ENCODE measurements at regions not wholly inside any gene's neighbourhood (a gene's known extent, or its start where the extent isn't known, plus 50 kb on each side); places are given as distances from the start of the nearest gene placed in this dataset.

DNA sequence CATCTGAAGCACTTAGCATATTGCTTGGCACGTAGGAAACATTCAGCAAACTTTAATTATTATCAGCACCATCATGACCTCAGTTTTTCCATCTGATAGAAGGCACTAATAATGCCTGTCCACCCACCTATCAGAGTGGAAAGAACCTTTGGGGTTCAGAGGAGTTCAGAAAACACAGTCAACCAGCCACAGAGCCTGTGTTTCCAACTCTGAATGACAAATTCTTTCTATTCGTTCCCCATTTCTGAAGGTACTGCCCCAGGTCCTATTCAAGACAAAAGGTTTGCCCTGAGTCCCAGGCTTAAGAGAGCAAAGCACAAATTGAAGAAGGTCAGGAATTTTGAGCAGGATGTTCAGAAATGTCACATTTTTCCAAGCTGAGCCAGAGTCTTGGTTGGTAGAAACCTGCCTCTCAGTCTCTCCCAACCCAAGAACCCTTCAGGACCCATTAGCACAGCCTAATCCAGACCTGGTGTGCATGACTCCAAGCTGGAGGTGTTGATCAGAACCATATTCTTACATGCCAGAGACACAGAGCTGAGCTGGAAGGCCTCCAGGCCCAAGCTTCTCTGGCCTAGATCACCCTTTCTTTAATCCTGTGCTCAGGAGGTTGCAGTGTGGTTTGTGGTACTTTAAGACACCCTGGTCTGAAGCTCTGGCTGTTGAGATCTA, 114.4 kb downstream of the TBX5 start:
- TF ChIP-seq ZNF143 (CRISPR knock-in tag; IDR thresholded peaks at IDR 0.05) (no peak), U2AF2 (optimal IDR thresholded peaks at IDR 0.05; ENCODE audit: low read depth, low read length) (no peak), ZSCAN29 (IDR thresholded peaks at IDR 0.05) (no peak)
- TF ChIP-seq, protein P1, sequence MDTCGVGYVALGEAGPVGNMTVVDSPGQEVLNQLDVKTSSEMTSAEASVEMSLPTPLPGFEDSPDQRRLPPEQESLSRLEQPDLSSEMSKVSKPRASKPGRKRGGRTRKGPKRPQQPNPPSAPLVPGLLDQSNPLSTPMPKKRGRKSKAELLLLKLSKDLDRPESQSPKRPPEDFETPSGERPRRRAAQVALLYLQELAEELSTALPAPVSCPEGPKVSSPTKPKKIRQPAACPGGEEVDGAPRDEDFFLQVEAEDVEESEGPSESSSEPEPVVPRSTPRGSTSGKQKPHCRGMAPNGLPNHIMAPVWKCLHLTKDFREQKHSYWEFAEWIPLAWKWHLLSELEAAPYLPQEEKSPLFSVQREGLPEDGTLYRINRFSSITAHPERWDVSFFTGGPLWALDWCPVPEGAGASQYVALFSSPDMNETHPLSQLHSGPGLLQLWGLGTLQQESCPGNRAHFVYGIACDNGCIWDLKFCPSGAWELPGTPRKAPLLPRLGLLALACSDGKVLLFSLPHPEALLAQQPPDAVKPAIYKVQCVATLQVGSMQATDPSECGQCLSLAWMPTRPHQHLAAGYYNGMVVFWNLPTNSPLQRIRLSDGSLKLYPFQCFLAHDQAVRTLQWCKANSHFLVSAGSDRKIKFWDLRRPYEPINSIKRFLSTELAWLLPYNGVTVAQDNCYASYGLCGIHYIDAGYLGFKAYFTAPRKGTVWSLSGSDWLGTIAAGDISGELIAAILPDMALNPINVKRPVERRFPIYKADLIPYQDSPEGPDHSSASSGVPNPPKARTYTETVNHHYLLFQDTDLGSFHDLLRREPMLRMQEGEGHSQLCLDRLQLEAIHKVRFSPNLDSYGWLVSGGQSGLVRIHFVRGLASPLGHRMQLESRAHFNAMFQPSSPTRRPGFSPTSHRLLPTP (IDR thresholded peaks at IDR 0.05; ENCODE audit: borderline replicate concordance, extremely low read depth, insufficient read length), result no peak
- TF ChIP-seq, protein P2, sequence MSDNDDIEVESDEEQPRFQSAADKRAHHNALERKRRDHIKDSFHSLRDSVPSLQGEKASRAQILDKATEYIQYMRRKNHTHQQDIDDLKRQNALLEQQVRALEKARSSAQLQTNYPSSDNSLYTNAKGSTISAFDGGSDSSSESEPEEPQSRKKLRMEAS (CRISPR knock-in tag; IDR thresholded peaks at IDR 0.05), result no peak
